Posterior cingulate gyrus (tissue), 11 donors: ENCODE measurements at regions not wholly inside any gene's neighbourhood (a gene's known extent, or its start where the extent isn't known, plus 50 kb on each side); places are given as distances from the start of the nearest gene placed in this dataset.

Experiments
- DNase-seq, 10 donors: peaks; one replicate each; pipeline versions ENCODE4 v3.0.0 to v3.0.0-alpha.2; 2020 to 2021; ENCODE audit warnings: mixed read lengths in 3 of 10
- intact Hi-C: fragments of 100-400 bp; cut with DNase I; formaldehyde crosslinking; loops from one replicate; pipeline ENCODE4 v1.15.1; 2023

DNA sequence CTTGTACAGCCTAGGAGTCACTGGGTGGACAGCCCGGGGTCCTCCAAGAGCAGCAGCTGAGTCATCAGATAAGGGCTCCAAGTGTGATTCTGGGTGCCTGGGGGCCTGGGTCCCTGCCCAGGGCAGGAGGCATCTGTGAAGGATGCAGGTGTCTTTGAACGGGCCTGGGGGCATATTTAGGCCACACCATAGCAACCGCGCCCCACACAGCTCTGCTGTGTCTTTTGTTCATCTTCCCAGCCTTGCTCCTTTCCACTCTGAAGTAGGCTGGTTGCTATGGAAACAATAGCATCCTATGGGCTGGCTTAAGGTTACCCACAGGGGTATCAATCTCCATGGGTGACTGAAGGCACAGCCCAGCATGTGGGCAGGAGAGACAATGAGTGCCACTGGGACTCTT, 324.7 kb downstream of the TCERG1L start:
- DNase-seq: no peak
- intact Hi-C loops: no loop called here

GRCh38 chr10:130987401-130987800, 324.1 kb downstream of the TCERG1L start:
- intact Hi-C loops: no loop called here
- DNase-seq: no peak

GRCh38 chr10:130989670-130990232, 321.8 kb downstream of the TCERG1L start:
- intact Hi-C loops: no loop called here
- peak in 1 of 10 donors; percentile 50 for DNase-seq

DNA sequence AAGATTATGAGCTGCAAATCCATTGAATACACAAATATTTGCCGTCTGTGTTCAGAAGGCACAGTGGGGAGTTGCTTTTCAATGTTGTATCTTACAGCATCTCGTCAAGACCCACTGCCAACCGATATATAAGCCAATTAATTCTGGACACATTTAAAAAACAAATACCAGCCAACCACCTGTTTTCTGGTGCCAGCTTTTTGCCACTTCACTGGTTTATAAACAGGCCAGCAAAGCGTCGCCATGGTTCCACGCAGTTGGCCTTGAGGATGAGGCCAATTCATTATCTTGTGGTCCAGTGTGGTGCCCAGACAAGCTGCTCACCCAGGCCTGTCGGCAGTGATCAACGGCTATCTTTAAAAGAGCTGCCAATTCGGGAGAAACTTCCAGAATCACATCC, 321.0 kb downstream of the TCERG1L start:
- intact Hi-C loops: no loop called here
- DNase-seq: peak in 1 of 10 donors; percentile 55

DNA sequence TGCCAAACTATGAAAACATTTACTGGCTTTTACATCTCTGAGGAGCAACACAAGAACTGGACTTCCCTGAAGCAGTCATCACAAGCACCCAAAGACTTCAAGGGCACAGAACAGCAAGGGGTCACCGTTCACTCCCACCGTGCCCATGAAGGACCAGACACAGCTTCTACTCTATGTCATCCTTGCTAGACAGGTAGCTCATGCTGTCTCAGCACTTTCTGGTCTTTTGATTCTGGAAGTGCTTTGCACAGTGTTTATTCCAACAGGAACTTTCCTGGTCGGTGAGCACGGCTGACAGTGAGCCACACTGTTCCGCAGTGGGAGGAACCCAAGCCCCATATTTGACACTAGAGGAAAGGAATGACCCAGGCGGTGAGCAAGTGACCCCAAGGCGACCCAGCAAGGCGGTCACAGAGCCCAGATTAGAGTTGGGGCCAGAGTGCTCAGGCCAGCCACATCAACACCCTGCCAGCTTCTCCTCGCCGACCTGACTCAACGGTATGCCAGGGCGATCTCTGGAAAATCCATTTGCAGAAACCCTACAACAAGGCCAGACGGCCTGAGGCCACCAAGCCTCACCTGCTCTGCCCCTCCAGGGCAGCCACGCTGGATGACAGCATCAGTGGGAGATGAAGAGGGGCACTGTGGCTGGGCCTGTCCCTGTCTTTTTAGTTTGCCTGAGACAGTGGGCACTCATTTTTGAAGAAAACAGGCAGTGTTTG, 318.6 kb downstream of the TCERG1L start:
- peak in 1 of 10 donors; percentile 60 for DNase-seq

GRCh38 chr10:130993612-130994011, 317.9 kb downstream of the TCERG1L start:
- intact Hi-C loops: no loop called here
- no peak for DNase-seq

More for the DNA sequence above, 318.6 kb downstream of the TCERG1L start:
- intact Hi-C loops: no loop called here

- DNase-seq: no peak
- intact Hi-C loops: no loop called here
Observed at GRCh38 chr10:130994191-130994590, 317.3 kb downstream of the TCERG1L start.

DNA sequence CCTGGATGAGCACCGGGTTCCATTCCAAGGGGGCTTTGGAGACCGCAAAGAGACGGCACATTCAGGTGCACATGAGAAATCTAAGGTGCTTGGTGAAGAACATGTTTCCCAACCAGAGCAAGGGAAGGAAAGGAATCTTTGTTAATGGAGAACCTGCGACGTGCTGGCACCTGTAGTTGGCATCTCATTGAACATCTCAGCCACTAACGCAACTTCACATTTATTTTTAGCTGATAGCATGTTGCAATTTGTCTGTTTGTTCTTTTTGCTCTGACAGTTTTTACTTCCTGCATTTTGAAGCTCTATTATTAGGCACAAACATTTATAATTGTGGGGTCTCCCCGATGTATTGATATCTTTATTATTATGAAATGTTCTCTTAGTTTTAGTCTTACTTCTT, 316.7 kb downstream of the TCERG1L start:
- no peak for DNase-seq
- intact Hi-C loops: no loop called here

- intact Hi-C loops: no loop called here
Observed at GRCh38 chr10:130997267-130998045, 314.1 kb downstream of the TCERG1L start.

GRCh38 chr10:130998046-130998435, 313.5 kb downstream of the TCERG1L start:
- intact Hi-C loops: no loop called here
- no peak for DNase-seq

More at GRCh38 chr10:130997267-130998045, 314.1 kb downstream of the TCERG1L start:
- DNase-seq: peak in 2 of 10 donors; percentile 49 to 54

GRCh38 chr10:130998642-130999041, 312.9 kb downstream of the TCERG1L start:
- no peak for DNase-seq

DNA sequence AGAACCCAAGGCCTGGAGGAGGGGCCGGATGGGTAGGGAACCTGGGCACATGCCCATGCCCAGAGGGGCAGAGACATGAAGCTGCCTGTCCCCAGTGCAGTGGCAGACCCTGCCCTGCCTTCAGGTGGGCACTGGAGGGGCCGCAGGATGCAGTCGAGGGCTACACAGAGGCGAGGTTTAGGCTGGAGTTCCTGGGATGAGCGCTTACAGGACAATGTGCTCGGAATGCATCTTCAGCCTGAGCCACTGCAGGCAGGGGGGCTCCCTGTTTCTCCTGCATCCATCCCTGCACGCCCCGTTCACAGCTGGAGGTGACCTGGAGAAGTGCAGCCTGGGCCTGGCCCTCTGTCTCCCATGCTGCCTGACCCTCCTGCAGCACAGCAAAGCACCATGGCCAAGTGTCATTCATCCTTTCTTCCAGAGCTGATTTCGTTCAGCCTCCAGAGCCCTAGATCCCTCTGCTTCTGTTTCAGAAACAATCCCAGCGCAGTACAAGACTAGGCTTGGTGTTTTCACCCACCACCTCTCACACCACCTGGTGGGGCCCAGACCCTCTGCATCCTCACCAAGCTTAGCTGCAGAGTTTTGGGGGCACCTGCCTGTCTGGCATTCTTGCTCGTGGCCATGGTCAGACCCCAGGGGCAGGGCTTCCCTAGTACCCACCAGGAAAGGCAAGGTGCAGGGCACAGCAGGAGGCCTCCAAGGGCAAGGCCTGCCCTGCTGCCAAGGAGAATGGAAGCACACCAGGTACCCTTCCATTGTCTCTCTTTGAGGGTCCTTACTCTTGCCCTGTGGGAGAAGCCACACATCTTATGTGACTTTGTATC, 311.9 kb downstream of the TCERG1L start:
- intact Hi-C loops: no loop called here
- peak in 1 of 10 donors; percentile 43 for DNase-seq

More at GRCh38 chr10:130998642-130999041, 312.9 kb downstream of the TCERG1L start:
- intact Hi-C loops: no loop called here

GRCh38 chr10:131000244-131000643, 311.3 kb downstream of the TCERG1L start:
- DNase-seq: peak in 1 of 10 donors; percentile 41
- intact Hi-C loops: no loop called here

GRCh38 chr10:131000743-131001142, 310.8 kb downstream of the TCERG1L start:
- DNase-seq: peak in 2 of 10 donors; percentile 40 to 61
- intact Hi-C loops: no loop called here

- intact Hi-C loops: no loop called here
- no peak for DNase-seq
Observed at GRCh38 chr10:131001438-131001837, 310.1 kb downstream of the TCERG1L start.

DNA sequence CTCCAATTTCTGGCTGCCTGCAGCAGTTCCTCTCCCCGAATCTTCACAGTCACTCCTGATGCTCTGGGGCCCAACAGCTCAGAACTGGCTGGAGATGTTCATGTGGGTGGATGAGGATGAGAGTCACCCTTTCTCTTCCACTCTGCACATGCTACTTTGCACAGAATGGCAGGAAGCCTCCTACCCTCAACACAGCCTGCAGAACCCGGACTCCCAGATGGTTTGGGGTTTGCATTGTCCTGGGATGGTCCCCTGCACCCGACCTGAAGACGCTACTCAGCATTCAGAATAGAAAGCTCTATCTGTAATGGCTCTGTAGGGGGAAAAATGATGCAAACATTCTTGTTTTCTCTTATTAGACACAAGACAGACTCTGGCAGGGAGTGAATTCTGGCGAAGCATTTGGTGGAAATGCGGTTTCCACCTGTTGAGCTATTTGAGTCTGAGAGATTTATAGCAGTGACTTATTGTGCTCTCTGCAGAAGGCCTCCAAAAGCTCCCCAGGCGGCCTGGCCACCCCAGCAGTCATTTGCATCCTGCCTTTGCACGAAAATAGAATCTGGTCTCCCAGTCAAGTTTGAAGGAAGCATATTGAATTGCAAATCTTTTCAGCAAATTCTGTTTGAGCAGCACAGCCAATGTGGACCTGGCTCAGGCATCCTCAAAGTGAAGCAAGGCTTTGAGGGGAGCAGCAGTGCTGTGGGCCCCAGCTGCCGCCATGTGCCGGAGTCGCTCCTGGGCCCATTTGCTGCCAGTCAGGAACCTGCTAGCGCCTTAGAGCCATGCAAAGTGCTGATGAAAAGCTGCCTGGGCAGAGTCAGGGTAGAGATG, 309.3 kb downstream of the TCERG1L start:
- DNase-seq: peak in 7 of 10 donors; percentile 27 to 90 (median 52)
- intact Hi-C loops: no loop called here

GRCh38 chr10:131003455-131003854, 308.1 kb downstream of the TCERG1L start:
- intact Hi-C loops: no loop called here
- DNase-seq: no peak

- no peak for DNase-seq
- intact Hi-C loops: no loop called here
Observed at GRCh38 chr10:131004276-131004675, 307.2 kb downstream of the TCERG1L start.

GRCh38 chr10:131006458-131007256, 304.9 kb downstream of the TCERG1L start:
- intact Hi-C loops: no loop called here

More at GRCh38 chr10:131006458-131007256, 304.9 kb downstream of the TCERG1L start:
- no peak for DNase-seq
